ENCODE measurements at regions not wholly inside any gene's neighbourhood (a gene's known extent, or its start where the extent isn't known, plus 50 kb on each side); places are given as distances from the start of the nearest gene placed in this dataset.

GRCh38 chr17:68784431-68784830, 170.8 kb downstream of the ABCA8 start:
- Histone ChIP-seq H3K27me3 (ENCODE audit: control insufficient read depth, insufficient read depth, low read length) (no peaks in the 10 kb centered on the region), H3K36me3 (ENCODE audit: control insufficient read depth, insufficient read depth, low read length) (no peaks in the 10 kb centered on the region), H3K4me3 (ENCODE audit: low read depth, low read length) (no peak overlapping the region)
- no peak for TF ChIP-seq CTCF (IDR thresholded peaks at IDR 0.05; ENCODE audit: insufficient read depth, low read length, poor library complexity, severe bottlenecking)
- DNase-seq (ENCODE audit: low read depth), result no peak

- DNase-seq (ENCODE audit: low read depth), result no peak
- no peak for TF ChIP-seq CTCF (IDR thresholded peaks at IDR 0.05; ENCODE audit: insufficient read depth, low read length, poor library complexity, severe bottlenecking)
Observed at GRCh38 chr17:68783861-68784260, 171.3 kb downstream of the ABCA8 start.

GRCh38 chr17:68782789-68783188, 172.4 kb downstream of the ABCA8 start:
- Histone ChIP-seq H3K36me3 (ENCODE audit: control insufficient read depth, insufficient read depth, low read length) (no peaks in the 10 kb centered on the region), H3K4me3 (ENCODE audit: low read depth, low read length) (no peak overlapping the region), H3K27me3 (ENCODE audit: control insufficient read depth, insufficient read depth, low read length) (no peaks in the 10 kb centered on the region)
- no peak for TF ChIP-seq CTCF (IDR thresholded peaks at IDR 0.05; ENCODE audit: insufficient read depth, low read length, poor library complexity, severe bottlenecking)
- DNase-seq (ENCODE audit: low read depth), result no peak

More at GRCh38 chr17:68783861-68784260, 171.3 kb downstream of the ABCA8 start:
- Histone ChIP-seq H3K36me3 (ENCODE audit: control insufficient read depth, insufficient read depth, low read length) (no peaks in the 10 kb centered on the region), H3K27me3 (ENCODE audit: control insufficient read depth, insufficient read depth, low read length) (no peaks in the 10 kb centered on the region), H3K4me3 (ENCODE audit: low read depth, low read length) (no peak overlapping the region)

- no peak for DNase-seq (ENCODE audit: low read depth)
- no peaks in the 10 kb centered on the region for H3K27me3 ChIP-seq (ENCODE audit: control insufficient read depth, insufficient read depth, low read length)
- H3K4me3 ChIP-seq (ENCODE audit: low read depth, low read length), result no peak overlapping the region
- TF ChIP-seq CTCF (IDR thresholded peaks at IDR 0.05; ENCODE audit: insufficient read depth, low read length, poor library complexity, severe bottlenecking), result no peak
- H3K36me3 ChIP-seq (ENCODE audit: control insufficient read depth, insufficient read depth, low read length), result no peaks in the 10 kb centered on the region
Observed at GRCh38 chr17:68780596-68780995, 174.6 kb downstream of the ABCA8 start.

- H3K27me3 ChIP-seq (ENCODE audit: control insufficient read depth, insufficient read depth, low read length), result no peaks in the 10 kb centered on the region
- no peak for DNase-seq (ENCODE audit: low read depth)
- H3K4me3 ChIP-seq (ENCODE audit: low read depth, low read length), result no peak overlapping the region
- no peak for TF ChIP-seq CTCF (IDR thresholded peaks at IDR 0.05; ENCODE audit: insufficient read depth, low read length, poor library complexity, severe bottlenecking)
- H3K36me3 ChIP-seq (ENCODE audit: control insufficient read depth, insufficient read depth, low read length), result no peaks in the 10 kb centered on the region
Observed at GRCh38 chr17:68778726-68779125, 176.5 kb downstream of the ABCA8 start.

- H3K4me3 ChIP-seq (ENCODE audit: low read depth, low read length), result no peak overlapping the region
- H3K27me3 ChIP-seq (ENCODE audit: control insufficient read depth, insufficient read depth, low read length), result no peaks in the 10 kb centered on the region
- H3K36me3 ChIP-seq (ENCODE audit: control insufficient read depth, insufficient read depth, low read length), result no peaks in the 10 kb centered on the region
- TF ChIP-seq CTCF (IDR thresholded peaks at IDR 0.05; ENCODE audit: insufficient read depth, low read length, poor library complexity, severe bottlenecking), result no peak
- DNase-seq (ENCODE audit: low read depth), result no peak
Observed at GRCh38 chr17:68777856-68778694, 176.9 kb upstream of the FAM20A start.

Data from kidney epithelial cell (primary cell).